ENCODE measurements at regions not wholly inside any gene's neighbourhood (a gene's known extent, or its start where the extent isn't known, plus 50 kb on each side); places are given as distances from the start of the nearest gene placed in this dataset.
"Not testable (repeated sequence)": the region's sequence is repeated elsewhere in the genome, so short reads cannot be mapped to it uniquely, and the experiment has no call there.

DNA sequence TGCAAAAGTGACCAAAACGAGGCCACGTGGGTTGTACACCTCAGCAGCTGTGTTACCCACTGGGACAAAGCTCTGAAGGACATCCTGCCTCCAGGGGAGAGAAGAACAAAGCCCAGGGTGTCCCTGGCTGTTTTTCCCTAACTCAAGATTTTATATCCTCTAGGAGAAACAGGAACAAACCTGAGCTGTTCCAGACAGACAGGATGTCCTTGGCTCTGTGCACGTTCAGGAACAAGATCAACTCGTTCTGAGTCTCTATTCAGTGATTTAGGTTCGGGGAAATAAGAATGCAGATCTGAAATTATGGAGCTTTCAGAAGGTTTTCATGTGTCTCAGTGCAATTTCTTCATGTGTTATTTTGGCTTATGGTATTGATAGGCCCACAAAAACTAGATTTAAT is 465.3 kb downstream of the TMEM121 start:
- TF ChIP-seq, protein P1, sequence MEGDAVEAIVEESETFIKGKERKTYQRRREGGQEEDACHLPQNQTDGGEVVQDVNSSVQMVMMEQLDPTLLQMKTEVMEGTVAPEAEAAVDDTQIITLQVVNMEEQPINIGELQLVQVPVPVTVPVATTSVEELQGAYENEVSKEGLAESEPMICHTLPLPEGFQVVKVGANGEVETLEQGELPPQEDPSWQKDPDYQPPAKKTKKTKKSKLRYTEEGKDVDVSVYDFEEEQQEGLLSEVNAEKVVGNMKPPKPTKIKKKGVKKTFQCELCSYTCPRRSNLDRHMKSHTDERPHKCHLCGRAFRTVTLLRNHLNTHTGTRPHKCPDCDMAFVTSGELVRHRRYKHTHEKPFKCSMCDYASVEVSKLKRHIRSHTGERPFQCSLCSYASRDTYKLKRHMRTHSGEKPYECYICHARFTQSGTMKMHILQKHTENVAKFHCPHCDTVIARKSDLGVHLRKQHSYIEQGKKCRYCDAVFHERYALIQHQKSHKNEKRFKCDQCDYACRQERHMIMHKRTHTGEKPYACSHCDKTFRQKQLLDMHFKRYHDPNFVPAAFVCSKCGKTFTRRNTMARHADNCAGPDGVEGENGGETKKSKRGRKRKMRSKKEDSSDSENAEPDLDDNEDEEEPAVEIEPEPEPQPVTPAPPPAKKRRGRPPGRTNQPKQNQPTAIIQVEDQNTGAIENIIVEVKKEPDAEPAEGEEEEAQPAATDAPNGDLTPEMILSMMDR (IDR thresholded peaks at IDR 0.05) = not testable (repeated sequence)
- not testable (repeated sequence) for TF ChIP-seq POLR2AphosphoS5, POLR2A (IDR thresholded peaks at IDR 0.05)
